ENCODE measurements at regions not wholly inside any gene's neighbourhood (a gene's known extent, or its start where the extent isn't known, plus 50 kb on each side); places are given as distances from the start of the nearest gene placed in this dataset.

- no TSS peak for BruUV-seq (replicated peaks)
- in situ Hi-C loops (cut with HindIII; ENCODE audit: extremely low pct_ligation_motif_present, low pct_unique_long_range_greater_than_20kb) = no loop called here
- intact Hi-C loops (cut with micrococcal nuclease; ENCODE audit: unreplicated experiment) = no loop called here
- Histone ChIP-seq H3K4me3 (replicated peaks in 1 of 3; ENCODE audit: insufficient read depth in 1 of 3, low read depth in 2 of 3, low read length in 3 of 3) (no peak overlapping the region), H3K9me3 (ENCODE audit: low read length) (peaks cover 90% of the 10 kb centered on the region), H3K4me2 (ENCODE audit: low read depth, low read length) (no peak overlapping the region), H3K27me3 (ENCODE audit: control insufficient read depth in 1 of 2, insufficient read depth in 2 of 2, low read length in 2 of 2) (no peaks in the 10 kb centered on the region; a peak in 1 of 5 replicates), H3K27ac (ENCODE audit: extremely low read length, insufficient read depth, low read length) (no peak overlapping the region), H4K20me1 (ENCODE audit: insufficient read depth, low read length) (no peaks in the 10 kb centered on the region), H3K36me3 (replicated peaks in 1 of 2; ENCODE audit: control insufficient read depth in 1 of 2, insufficient read depth in 2 of 2, low read length in 2 of 2) (no peaks in the 10 kb centered on the region), H3K4me1 (ENCODE audit: insufficient read depth, low read length) (no peaks in the 10 kb centered on the region), H3K79me2 (ENCODE audit: insufficient read depth, low read length) (no peaks in the 10 kb centered on the region), H2AFZ (ENCODE audit: low read length) (no peak overlapping the region), H3K9ac (ENCODE audit: insufficient read depth, low read depth, low read length) (no peak overlapping the region)
- TF ChIP-seq FOXJ3 (CRISPR knock-in tag; IDR thresholded peaks at IDR 0.05; ENCODE audit: borderline replicate concordance) (no peak), SCMH1 (CRISPR knock-in tag; IDR thresholded peaks at IDR 0.05; ENCODE audit: borderline replicate concordance) (no peak), NCOA5 (CRISPR knock-in tag; IDR thresholded peaks at IDR 0.05) (no peak), CSRNP2 (CRISPR knock-in tag; conservative IDR thresholded peaks at IDR 0.05; ENCODE audit: low read depth) (no peak), CBX2 (IDR thresholded peaks at IDR 0.05; ENCODE audit: low read depth, low read length) (no peak), CBX2 (CRISPR knock-in tag; IDR thresholded peaks at IDR 0.05; ENCODE audit: low read depth) (no peak), SP5 (CRISPR knock-in tag; IDR thresholded peaks at IDR 0.05; ENCODE audit: borderline replicate concordance, low read depth) (no peak), ZNF12 (CRISPR knock-in tag; IDR thresholded peaks at IDR 0.05) (no peak), GLMP (CRISPR knock-in tag; IDR thresholded peaks at IDR 0.05; ENCODE audit: borderline replicate concordance) (no peak)
- ChIA-PET CTCF (ENCODE audit: low intra/inter-chr PET ratio, low total read pairs) (no interaction called here), POLR2A (no interaction called here)
- DNase-seq (ENCODE audit: low spot score) (no peak), FAIRE-seq (no peak), ATAC-seq (no peak)
- 0% methylated on average over 2 of the region's 2 CpGs for WGBS (ENCODE audit: low lambda C conversion rate)
These were observed 1768.2 kb upstream of the WWC1 start for GRCh38 chr5:166523206-166523605.
